Stomach (tissue), 8 donors: ENCODE measurements at regions not wholly inside any gene's neighbourhood (a gene's known extent, or its start where the extent isn't known, plus 50 kb on each side); places are given as distances from the start of the nearest gene placed in this dataset.

Experiments used
- DNase-seq, 2 donors: peaks; one replicate each; pipeline versions ENCODE4 v3.0.0 to v3.0.0-alpha.2; 2013 to 2019
- H3K27ac ChIP-seq, 5 donors: fragments of 200-600 bp in 4 of 5; sonication (generic) in 4 of 5; one replicate each; pipeline ENCODE4 v1.5.1; 2013 to 2019; ENCODE audit warnings: mild to moderate bottlenecking in 1 of 5, moderate library complexity in 1 of 5
- H3K27me3 ChIP-seq, 3 donors: fragments of 200-600 bp; sonication (generic); one replicate each; pipeline ENCODE4 v1.5.1; 2017 to 2019; ENCODE audit warnings: mixed run types in 1 of 3
- H3K36me3 ChIP-seq, 4 donors: fragments of 200-600 bp; sonication (generic); 1 replicate in 3 of 4; 2 replicates in 1 of 4; pipeline ENCODE4 v1.5.1; 2016 to 2019
- H3K4me1 ChIP-seq, 4 donors: fragments of 200-600 bp; sonication (generic); one replicate each; pipeline ENCODE4 v1.5.1; 2016 to 2019
- H3K4me3 ChIP-seq, 4 donors: fragments of 200-600 bp; sonication (generic) in 3 of 4; one replicate each; pipeline ENCODE4 v1.5.1; 2016 to 2019; ENCODE audit warnings: mild to moderate bottlenecking in 1 of 4
- H3K9me3 ChIP-seq, 4 donors: fragments of 200-600 bp; sonication (generic); one replicate each; pipeline ENCODE4 v1.5.1; 2016 to 2019
- EP300 ChIP-seq: sonication (generic); formaldehyde crosslinking; IDR thresholded peaks from one replicate; pipeline ENCODE4 v1.6.1; 2017; ENCODE audit warnings: antibody characterized with exemption
- POLR2A ChIP-seq, 4 donors: fragments of 450-650 bp; IDR thresholded peaks; one replicate each; pipeline ENCODE4 v1.6.1; 2016; ENCODE audit warnings: antibody characterized with exemption in 4 of 4, control low read depth in 2 of 4, mild to moderate bottlenecking in 1 of 4, moderate library complexity in 1 of 4
- POLR2AphosphoS5 ChIP-seq, 3 donors: sonication (generic); formaldehyde crosslinking; IDR thresholded peaks; one replicate each; pipeline ENCODE4 v1.6.1; 2016; ENCODE audit warnings: antibody characterized with exemption in 3 of 3
- WGBS, 5 donors: extraction: QIAGEN DNeasy Blood & Tissue Kit in 3 of 5; methylation state at CpG; one replicate each; pipeline versions ENCODE4 v1.1.5 to v1.1.7; 2013 to 2018; 5-methylcytosine and 5-hydroxymethylcytosine counted together
- intact Hi-C: fragments of 100-400 bp; cut with DNase I; formaldehyde crosslinking; loops from one replicate; pipeline ENCODE4 v1.15.1; 2023; ENCODE audit warnings: low total_unique reads
- TF ChIP-seq, protein P1 (sequence below), 7 experiments: fragments of 450-650 bp in 4 of 7; fragments of 200-600 bp in 3 of 7; sonication (generic) in 3 of 7; IDR thresholded peaks; one replicate each; pipeline ENCODE4 v1.5.1; 2016 to 2019; ENCODE audit warnings: antibody characterized with exemption in 7 of 7, control low read depth in 2 of 7, mild to moderate bottlenecking in 1 of 7
- donor health status: healthy with polysubstance abuse.
- donor health status: Bipolar disorder and iron deficiency.
- donor health status: healthy.

GRCh38 chr2:33765122-33765521 is 166.0 kb upstream of the FAM98A start:
- peak in 1 of 2 donors; percentile 54 for DNase-seq
- Histone ChIP-seq H3K4me1 (no peaks in the 10 kb centered on the region), H3K4me3 (no peak overlapping the region), H3K9me3 (peaks cover 0 to 8% (median 3%) of the 10 kb centered on the region in 4 donors), H3K27me3 (no peaks in the 10 kb centered on the region), H3K36me3 (no peaks in the 10 kb centered on the region), H3K27ac (no peak overlapping the region)
- 13 to 20% (median 17%) methylated on average over 2 of the region's 2 CpGs for WGBS, 5 donors
- intact Hi-C loops: no loop called here
- TF ChIP-seq EP300: no peak
- no peak for TF ChIP-seq POLR2AphosphoS5 (IDR thresholded peaks at IDR 0.05)
- TF ChIP-seq, protein P1, sequence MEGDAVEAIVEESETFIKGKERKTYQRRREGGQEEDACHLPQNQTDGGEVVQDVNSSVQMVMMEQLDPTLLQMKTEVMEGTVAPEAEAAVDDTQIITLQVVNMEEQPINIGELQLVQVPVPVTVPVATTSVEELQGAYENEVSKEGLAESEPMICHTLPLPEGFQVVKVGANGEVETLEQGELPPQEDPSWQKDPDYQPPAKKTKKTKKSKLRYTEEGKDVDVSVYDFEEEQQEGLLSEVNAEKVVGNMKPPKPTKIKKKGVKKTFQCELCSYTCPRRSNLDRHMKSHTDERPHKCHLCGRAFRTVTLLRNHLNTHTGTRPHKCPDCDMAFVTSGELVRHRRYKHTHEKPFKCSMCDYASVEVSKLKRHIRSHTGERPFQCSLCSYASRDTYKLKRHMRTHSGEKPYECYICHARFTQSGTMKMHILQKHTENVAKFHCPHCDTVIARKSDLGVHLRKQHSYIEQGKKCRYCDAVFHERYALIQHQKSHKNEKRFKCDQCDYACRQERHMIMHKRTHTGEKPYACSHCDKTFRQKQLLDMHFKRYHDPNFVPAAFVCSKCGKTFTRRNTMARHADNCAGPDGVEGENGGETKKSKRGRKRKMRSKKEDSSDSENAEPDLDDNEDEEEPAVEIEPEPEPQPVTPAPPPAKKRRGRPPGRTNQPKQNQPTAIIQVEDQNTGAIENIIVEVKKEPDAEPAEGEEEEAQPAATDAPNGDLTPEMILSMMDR (IDR thresholded peaks at IDR 0.05): no peak
- no peak for TF ChIP-seq POLR2A (IDR thresholded peaks at IDR 0.05)

GRCh38 chr2:33764551-33764950 is 165.5 kb upstream of the FAM98A start:
- Histone ChIP-seq H3K4me3 (no peak overlapping the region), H3K9me3 (peaks cover 0 to 8% (median 3%) of the 10 kb centered on the region in 4 donors), H3K4me1 (no peaks in the 10 kb centered on the region), H3K27ac (no peak overlapping the region), H3K36me3 (no peaks in the 10 kb centered on the region), H3K27me3 (no peaks in the 10 kb centered on the region)
- WGBS, 5 donors: 47 to 72% (median 67%) methylated on average over 5 of the region's 5 CpGs
- DNase-seq: no peak
- TF ChIP-seq, protein P1 (IDR thresholded peaks at IDR 0.05): no peak
- no peak for TF ChIP-seq POLR2AphosphoS5 (IDR thresholded peaks at IDR 0.05)
- TF ChIP-seq EP300: no peak
- no peak for TF ChIP-seq POLR2A (IDR thresholded peaks at IDR 0.05)
- intact Hi-C loops: no loop called here

- Histone ChIP-seq H3K4me1 (no peaks in the 10 kb centered on the region), H3K9me3 (peaks cover 0 to 12% (median 4%) of the 10 kb centered on the region in 4 donors), H3K27me3 (no peaks in the 10 kb centered on the region), H3K36me3 (no peaks in the 10 kb centered on the region), H3K27ac (no peak overlapping the region), H3K4me3 (no peak overlapping the region)
- 66 to 73% (median 70%) methylated on average over 6 of the region's 6 CpGs for WGBS, 5 donors
- DNase-seq: peak in 1 of 2 donors; percentile 43
- TF ChIP-seq POLR2AphosphoS5 (IDR thresholded peaks at IDR 0.05) (no peak), POLR2A (IDR thresholded peaks at IDR 0.05) (no peak), EP300 (no peak)
- TF ChIP-seq, protein P1 (IDR thresholded peaks at IDR 0.05): no peak
- intact Hi-C loops: no loop called here
Observed at GRCh38 chr2:33763671-33764310, 164.7 kb upstream of the FAM98A start.

GRCh38 chr2:33762636-33763035 is 163.5 kb upstream of the FAM98A start:
- intact Hi-C loops: no loop called here
- no peaks in the 10 kb centered on the region for H3K27me3 ChIP-seq
- H3K4me1 ChIP-seq: no peaks in the 10 kb centered on the region
- no peak overlapping the region for H3K27ac ChIP-seq
- no peak overlapping the region for H3K4me3 ChIP-seq
- H3K36me3 ChIP-seq: no peaks in the 10 kb centered on the region
- TF ChIP-seq POLR2A (IDR thresholded peaks at IDR 0.05): no peak
- TF ChIP-seq, protein P1 (IDR thresholded peaks at IDR 0.05): no peak
- no peak for TF ChIP-seq POLR2AphosphoS5 (IDR thresholded peaks at IDR 0.05)
- no peak for TF ChIP-seq EP300
- H3K9me3 ChIP-seq: peaks cover 0 to 12% (median 4%) of the 10 kb centered on the region in 4 donors
- 83 to 90% (median 86%) methylated on average over 3 of the region's 3 CpGs for WGBS, 5 donors
- no peak for DNase-seq
